NCI-H1092 (cell line): ENCODE measurements at regions not wholly inside any gene's neighbourhood (a gene's known extent, or its start where the extent isn't known, plus 50 kb on each side); places are given as distances from the start of the nearest gene placed in this dataset.
"Not testable (repeated sequence)": the region's sequence is repeated elsewhere in the genome, so short reads cannot be mapped to it uniquely, and the experiment has no call there.

ENCODE experiments used
- DNase-seq: peaks from one replicate; lab custom pipeline; 2025; lab: John Stamatoyannopoulos, UW

DNA sequence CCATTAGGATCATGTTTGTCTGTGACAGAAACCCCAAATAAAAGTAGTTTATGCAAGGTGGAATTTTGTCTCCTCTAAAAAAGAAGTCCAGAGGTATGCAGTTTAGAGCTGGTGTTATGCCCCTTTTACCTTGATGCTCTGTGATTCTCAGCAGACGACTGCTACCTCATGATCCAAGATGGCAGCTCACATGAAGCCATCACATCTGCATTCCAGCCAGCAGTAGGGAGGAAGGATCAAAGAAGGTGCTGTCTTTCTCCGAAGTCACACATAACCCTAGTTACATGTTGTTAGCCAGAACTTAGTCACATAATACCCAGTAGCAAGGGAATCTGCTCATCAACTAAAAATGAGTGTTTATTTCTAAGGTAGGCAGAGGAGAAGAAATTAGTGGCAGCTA lies 135.7 kb upstream of the HS3ST2 start:
- DNase-seq, result no peak

- no peak for DNase-seq
Measured at GRCh38 chr16:22681554-22682291, 132.2 kb upstream of the HS3ST2 start.

DNA sequence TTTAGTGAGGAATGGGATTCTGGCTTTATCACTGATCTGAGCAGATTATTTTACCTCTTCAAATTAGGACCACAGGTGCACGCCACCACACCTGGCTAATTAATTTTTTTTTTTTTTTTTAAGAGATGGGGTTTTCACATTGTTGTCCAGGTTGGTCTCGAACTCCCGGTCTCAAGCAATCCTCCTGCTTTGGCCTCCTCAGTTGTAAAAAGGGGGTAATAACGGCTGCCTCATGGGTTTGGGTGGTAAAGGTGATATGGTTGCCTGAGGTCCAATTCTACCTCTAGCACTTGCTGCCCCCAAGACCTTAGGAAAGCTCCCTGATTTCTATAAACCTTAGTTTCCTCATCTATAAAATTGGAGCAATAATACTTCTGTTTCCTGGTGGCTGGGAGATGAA lies 130.7 kb upstream of the HS3ST2 start:
- DNase-seq, result no peak

- no peak for DNase-seq
Measured at GRCh38 chr16:22683730-22684573, 130.0 kb upstream of the HS3ST2 start.

- no peak for DNase-seq
Measured at GRCh38 chr16:22684574-22685458, 129.1 kb upstream of the HS3ST2 start.

DNA sequence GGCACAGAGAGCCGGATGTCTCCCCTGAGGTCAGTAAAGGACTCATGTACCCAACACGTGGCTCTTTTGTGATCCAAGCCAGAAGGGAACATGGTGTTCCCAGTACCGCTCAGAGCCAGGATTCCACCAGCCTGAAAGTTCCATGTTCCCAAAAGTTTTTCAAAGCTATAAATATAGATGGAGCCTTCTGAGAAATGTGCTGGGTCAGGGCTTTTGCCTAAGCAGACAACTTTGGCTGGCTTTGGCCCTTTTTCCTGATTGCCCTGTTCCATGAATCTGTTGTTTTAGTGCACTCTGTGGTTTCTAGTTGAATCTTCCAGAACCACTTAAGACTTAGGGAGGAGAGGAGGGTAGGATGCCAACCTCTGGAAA lies 128.5 kb upstream of the HS3ST2 start:
- no peak for DNase-seq

GRCh38 chr16:22687031-22687530 lies 126.9 kb upstream of the HS3ST2 start:
- DNase-seq, result no peak

- no peak for DNase-seq
Measured at GRCh38 chr16:22688463-22688862, 125.5 kb upstream of the HS3ST2 start.

- DNase-seq, result no peak
Measured at GRCh38 chr16:22688930-22689329, 125.0 kb upstream of the HS3ST2 start.

DNA sequence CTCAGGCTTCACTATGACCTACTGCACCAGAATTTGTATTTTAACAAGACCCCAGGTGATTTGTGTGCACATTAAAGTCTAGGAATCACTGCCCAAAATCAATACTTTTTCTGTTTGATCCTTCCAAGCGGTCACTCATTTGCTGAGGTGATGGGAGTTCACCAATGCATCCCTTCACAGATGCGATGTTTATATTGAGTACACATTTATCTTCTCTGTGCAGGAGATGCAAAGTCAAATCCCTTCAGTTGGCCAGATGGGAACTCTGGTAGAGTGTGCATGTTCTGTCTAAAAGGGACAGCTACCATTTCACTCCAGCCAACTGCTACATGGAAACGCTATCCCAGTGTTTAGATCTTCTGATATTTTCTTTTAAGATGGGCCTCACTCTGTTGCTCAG lies 122.6 kb upstream of the HS3ST2 start:
- no peak for DNase-seq

DNA sequence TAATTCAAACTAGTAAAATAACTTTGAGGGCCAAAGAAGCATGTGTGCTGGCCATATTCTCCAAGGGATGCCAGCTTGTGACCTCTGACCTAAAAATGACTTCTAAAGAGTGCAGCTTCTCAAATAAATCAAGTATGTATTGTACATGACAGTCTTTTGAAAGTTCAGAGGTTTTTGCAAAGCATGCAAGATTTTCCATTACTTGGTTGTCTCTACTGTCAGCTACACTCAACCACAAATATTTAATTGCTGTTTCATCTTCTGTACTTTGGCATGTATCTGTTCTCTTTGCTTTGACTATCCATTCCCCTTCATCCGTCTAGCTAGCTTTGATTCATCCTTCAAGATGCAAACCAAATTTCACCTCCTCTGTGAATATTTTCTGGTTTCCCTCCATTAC lies 121.9 kb upstream of the HS3ST2 start:
- DNase-seq, result no peak

GRCh38 chr16:22692916-22693637 lies 120.9 kb upstream of the HS3ST2 start:
- no peak for DNase-seq

- DNase-seq, result no peak
Measured at GRCh38 chr16:22693638-22694340, 120.2 kb upstream of the HS3ST2 start.

GRCh38 chr16:22694887-22695382 lies 119.0 kb upstream of the HS3ST2 start:
- DNase-seq, result no peak

DNA sequence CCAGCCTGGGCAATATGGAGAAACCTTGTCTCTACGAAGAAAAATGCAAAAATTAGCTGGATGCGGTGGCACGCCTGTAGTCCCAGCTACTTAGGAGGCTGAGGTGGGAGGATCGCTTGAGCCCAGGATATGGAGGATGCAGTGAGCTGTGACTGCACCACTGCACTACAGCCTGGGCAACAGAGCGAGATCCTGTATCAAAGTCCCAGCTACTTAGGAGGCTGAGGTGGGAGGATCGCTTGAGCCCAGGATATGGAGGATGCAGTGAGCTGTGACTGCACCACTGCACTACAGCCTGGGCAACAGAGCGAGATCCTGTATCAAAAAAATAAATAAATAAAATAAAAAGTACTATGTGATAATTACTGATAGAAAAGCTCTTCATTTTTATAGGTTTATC lies 118.2 kb upstream of the HS3ST2 start:
- not testable (repeated sequence) for DNase-seq

DNA sequence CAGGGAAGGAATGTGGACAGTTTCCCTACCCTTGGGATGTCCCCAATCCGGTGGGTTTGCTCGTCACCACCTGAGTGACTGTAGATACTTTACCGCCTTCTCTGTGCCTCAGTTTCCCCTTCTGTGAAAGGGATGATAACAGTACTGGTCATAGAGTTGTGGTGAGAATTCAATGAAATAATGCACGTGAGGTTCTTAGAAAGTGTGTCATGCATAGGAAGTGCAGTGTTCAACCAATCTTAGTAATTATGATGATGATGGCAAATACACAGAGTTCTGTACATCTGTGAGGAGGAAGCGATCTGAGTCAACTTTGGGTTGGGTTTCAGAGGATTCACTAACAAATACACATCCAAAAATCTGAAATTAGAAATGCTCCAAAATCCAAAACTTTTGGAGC lies 114.6 kb upstream of the HS3ST2 start:
- no peak for DNase-seq

GRCh38 chr16:22705799-22706198 lies 108.2 kb upstream of the HS3ST2 start:
- DNase-seq, result no peak

DNA sequence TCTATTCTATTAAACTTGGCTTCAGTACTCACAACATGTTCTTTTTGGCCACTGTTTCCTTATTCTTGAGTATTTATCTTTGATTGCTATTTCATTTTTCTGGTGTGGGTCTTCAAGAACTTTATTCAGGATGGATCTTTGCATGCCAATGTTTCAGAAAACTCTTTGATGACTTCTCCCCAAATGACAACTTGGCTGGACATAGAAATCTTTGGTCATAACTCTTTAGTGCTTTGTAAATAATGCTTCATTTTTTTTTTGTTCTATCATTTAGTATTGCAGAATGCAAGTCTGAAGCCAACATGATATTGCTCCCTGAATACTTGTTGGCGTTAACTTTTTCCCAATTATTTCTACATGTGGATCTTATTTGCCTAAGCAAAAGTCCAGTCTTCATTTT lies 103.6 kb upstream of the HS3ST2 start:
- no peak for DNase-seq

GRCh38 chr16:22711847-22712246 lies 102.1 kb upstream of the HS3ST2 start:
- no peak for DNase-seq

DNA sequence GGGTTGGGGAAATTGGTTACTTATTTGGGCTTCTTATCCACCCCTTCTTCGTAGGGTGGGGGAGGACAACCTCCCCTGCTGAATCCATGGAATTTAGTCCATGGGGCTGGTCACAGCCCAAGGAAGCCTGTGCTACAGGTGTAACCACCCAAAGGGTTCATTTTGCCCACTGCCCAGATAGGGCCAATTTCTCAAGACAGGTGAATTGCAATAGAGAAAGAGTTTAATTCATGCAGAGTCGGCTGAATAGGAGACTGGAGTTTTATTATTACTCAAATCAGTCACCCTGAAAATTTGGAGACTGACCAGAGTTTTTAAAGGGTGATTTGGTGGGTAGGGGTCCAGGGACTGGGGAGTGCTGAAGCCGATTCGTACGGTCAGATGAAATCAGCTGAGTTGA lies 101.5 kb upstream of the HS3ST2 start:
- DNase-seq, result no peak

GRCh38 chr16:22718598-22718997 lies 95.4 kb upstream of the HS3ST2 start:
- not testable (repeated sequence) for DNase-seq
